Nephron (organoid): ENCODE measurements at regions not wholly inside any gene's neighbourhood (a gene's known extent, or its start where the extent isn't known, plus 50 kb on each side); places are given as distances from the start of the nearest gene placed in this dataset.

Experiments used
- H3K27ac Mint-ChIP-seq, 3 experiments: 2 replicates each; pipeline ENCODE4 v1.8.0; 2020; ENCODE audit warnings: mixed read lengths in 3 of 3, mild to moderate bottlenecking in 2 of 3, moderate library complexity in 1 of 3
- H3K27me3 Mint-ChIP-seq: 2 replicates; pipeline ENCODE4 v1.8.0; 2021; ENCODE audit warnings: low read depth, mild to moderate bottlenecking, moderate library complexity, mixed read lengths
- H3K36me3 Mint-ChIP-seq: 2 replicates; pipeline ENCODE4 v1.8.0; 2020; ENCODE audit warnings: low read depth, mixed read lengths
- H3K4me1 Mint-ChIP-seq: 2 replicates; pipeline ENCODE4 v1.8.0; 2020; ENCODE audit warnings: mixed read lengths
- H3K4me3 Mint-ChIP-seq, 3 experiments: 2 replicates each; pipeline ENCODE4 v1.8.0; 2020; ENCODE audit warnings: mild to moderate bottlenecking in 3 of 3, mixed read lengths in 3 of 3, moderate library complexity in 2 of 3
- H3K9me3 Mint-ChIP-seq: 2 replicates; pipeline ENCODE4 v1.8.0; 2020; ENCODE audit warnings: mixed read lengths
- CTCF ChIP-seq, 3 experiments: fragments of 200-600 bp; sonication (generic); IDR thresholded peaks; one replicate each; pipeline ENCODE4 v1.5.0; 2021; ENCODE audit warnings: antibody characterized with exemption in 3 of 3; ENCODE audit not compliant: unreplicated experiment in 3 of 3

- TF ChIP-seq CTCF (IDR thresholded peaks at IDR 0.05; ENCODE audit: unreplicated experiment in 3 of 3), result no peak
- Mint-ChIP-seq H3K9me3 (no peaks in the 10 kb centered on the region), H3K4me3 (no peak overlapping the region), H3K36me3 (no peaks in the 10 kb centered on the region), H3K4me1 (no peaks in the 10 kb centered on the region), H3K27ac (no peak overlapping the region), H3K27me3 (no peaks in the 10 kb centered on the region)
Measured at GRCh38 chr18:34028324-34028723, 196.4 kb downstream of the NOL4 start.

- H3K27ac Mint-ChIP-seq, result no peak overlapping the region
- no peak overlapping the region for H3K4me3 Mint-ChIP-seq
- no peaks in the 10 kb centered on the region for H3K9me3 Mint-ChIP-seq
- H3K36me3 Mint-ChIP-seq, result no peaks in the 10 kb centered on the region
- H3K27me3 Mint-ChIP-seq, result no peaks in the 10 kb centered on the region
- TF ChIP-seq CTCF (IDR thresholded peaks at IDR 0.05; ENCODE audit: unreplicated experiment in 3 of 3), result no peak
- H3K4me1 Mint-ChIP-seq, result no peaks in the 10 kb centered on the region
Measured at GRCh38 chr18:34025191-34025801, 199.4 kb downstream of the NOL4 start.

GRCh38 chr18:34023471-34023870 lies 201.2 kb downstream of the NOL4 start:
- Mint-ChIP-seq H3K4me3 (no peak overlapping the region), H3K27ac (no peak overlapping the region), H3K36me3 (no peaks in the 10 kb centered on the region), H3K27me3 (no peaks in the 10 kb centered on the region), H3K9me3 (no peaks in the 10 kb centered on the region), H3K4me1 (no peaks in the 10 kb centered on the region)
- no peak for TF ChIP-seq CTCF (IDR thresholded peaks at IDR 0.05; ENCODE audit: unreplicated experiment in 3 of 3)

GRCh38 chr18:34018336-34018735 lies 206.4 kb downstream of the NOL4 start:
- Mint-ChIP-seq H3K4me3 (no peak overlapping the region), H3K4me1 (no peaks in the 10 kb centered on the region), H3K27me3 (no peaks in the 10 kb centered on the region), H3K36me3 (no peaks in the 10 kb centered on the region), H3K27ac (no peak overlapping the region), H3K9me3 (no peaks in the 10 kb centered on the region)
- no peak for TF ChIP-seq CTCF (IDR thresholded peaks at IDR 0.05; ENCODE audit: unreplicated experiment in 3 of 3)

GRCh38 chr18:34003687-34004086 lies 221.0 kb downstream of the NOL4 start:
- Mint-ChIP-seq H3K4me1 (no peaks in the 10 kb centered on the region), H3K9me3 (no peaks in the 10 kb centered on the region), H3K4me3 (no peak overlapping the region), H3K36me3 (no peaks in the 10 kb centered on the region), H3K27ac (no peak overlapping the region), H3K27me3 (no peaks in the 10 kb centered on the region)
- no peak for TF ChIP-seq CTCF (IDR thresholded peaks at IDR 0.05; ENCODE audit: unreplicated experiment in 3 of 3)

- no peak for TF ChIP-seq CTCF (IDR thresholded peaks at IDR 0.05; ENCODE audit: unreplicated experiment in 3 of 3)
Measured at GRCh38 chr18:34002130-34002529, 222.6 kb downstream of the NOL4 start.

More at GRCh38 chr18:34002130-34002529, 222.6 kb downstream of the NOL4 start:
- no peak overlapping the region for H3K4me3 Mint-ChIP-seq
- no peaks in the 10 kb centered on the region for H3K4me1 Mint-ChIP-seq
- no peaks in the 10 kb centered on the region for H3K9me3 Mint-ChIP-seq
- H3K27ac Mint-ChIP-seq, result no peak overlapping the region
- H3K36me3 Mint-ChIP-seq, result no peaks in the 10 kb centered on the region
- no peaks in the 10 kb centered on the region for H3K27me3 Mint-ChIP-seq
